Stimulated activated CD8-positive, alpha-beta memory T cell treated with anti-CD3 and anti-CD28 coated beads, Interleukin-12 subunit alpha, Interleukin-12 subunit beta, amount 100 ng/mL, for 24 hours (primary cell): ENCODE measurements at regions not wholly inside any gene's neighbourhood (a gene's known extent, or its start where the extent isn't known, plus 50 kb on each side); places are given as distances from the start of the nearest gene placed in this dataset.
"Not testable (repeated sequence)": the region's sequence is repeated elsewhere in the genome, so short reads cannot be mapped to it uniquely, and the experiment has no call there.

ENCODE experiments used
- DNase-seq: peaks from one replicate; pipeline ENCODE4 v3.0.0-alpha.2; 2020; ENCODE audit errors: extremely low read depth

- no peak for DNase-seq
Observed at GRCh38 chr21:27779606-27780005, 812.7 kb upstream of the ADAMTS5 start.

DNA sequence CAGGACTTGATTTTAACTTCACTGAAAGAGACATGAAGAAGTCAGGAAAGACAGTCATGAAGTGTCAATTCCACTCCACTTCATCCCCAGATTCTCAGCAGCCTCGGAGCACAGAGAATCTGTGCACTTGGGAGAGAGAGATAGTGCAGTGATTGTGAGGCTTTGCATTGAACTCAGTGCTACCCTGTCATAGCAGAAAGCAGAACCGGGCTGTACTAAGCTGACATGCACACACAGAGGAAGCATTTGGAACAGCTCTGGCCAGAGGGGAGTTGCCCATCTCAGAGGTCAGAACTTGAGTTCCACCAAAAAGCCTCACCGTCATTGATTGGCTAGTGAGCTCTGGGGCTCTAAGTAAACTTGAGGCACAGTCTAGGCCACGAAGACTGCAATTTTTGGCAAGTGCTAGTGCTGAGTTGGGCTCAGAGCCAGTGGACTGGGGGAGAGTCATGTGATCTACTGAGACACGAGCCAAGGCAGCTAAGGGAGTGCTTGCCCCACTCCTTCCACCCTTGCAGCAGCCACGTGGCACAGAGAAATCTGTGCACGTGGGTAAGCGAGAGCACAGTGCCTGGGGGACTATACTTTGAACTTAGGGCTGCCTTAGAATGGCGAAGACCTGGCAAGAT is 810.2 kb upstream of the ADAMTS5 start:
- DNase-seq, result no peak

DNA sequence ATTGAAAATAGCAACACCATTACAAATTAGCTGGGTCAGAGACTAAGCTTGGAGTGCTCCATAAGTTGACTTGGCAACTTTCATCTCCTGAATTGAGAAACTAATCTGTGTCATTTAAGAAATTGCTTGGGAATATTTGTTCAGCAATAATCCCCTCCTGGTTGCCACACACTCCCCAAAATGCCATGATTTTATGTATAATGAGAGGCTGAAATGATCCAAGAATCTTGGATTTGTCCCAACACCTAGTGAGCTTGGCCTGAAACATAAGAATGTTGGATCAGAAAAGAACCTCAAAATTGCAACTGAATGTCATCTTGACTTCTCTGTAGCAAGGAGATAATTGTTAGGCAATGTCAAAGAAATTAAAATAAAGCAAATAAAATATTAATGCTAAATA is 805.9 kb upstream of the ADAMTS5 start:
- no peak for DNase-seq

DNA sequence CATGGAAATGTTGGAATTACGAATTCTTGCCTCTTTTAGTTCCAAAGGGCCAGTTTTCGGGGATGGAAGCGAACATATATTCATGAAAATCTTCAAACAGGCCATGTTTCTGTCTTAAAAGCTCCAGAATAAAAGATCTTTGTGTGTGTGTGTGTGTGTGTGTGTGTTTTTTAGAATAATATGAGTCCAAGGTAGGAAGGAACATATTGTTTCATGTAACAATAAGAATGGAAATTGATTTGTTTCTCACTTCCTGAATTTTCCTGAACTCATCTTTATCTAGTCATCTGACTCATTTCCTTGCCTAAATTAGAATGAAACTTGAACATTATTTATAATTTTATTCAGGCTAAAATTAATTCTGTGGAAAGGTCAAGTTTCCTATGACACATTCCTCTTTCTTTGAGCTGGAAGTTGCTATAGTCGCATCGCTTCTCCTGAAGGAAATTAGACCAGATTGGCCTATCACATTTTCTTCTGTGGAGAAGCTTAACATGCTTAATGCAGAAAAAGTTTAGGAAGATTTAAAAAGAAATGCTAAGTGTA is 805.1 kb upstream of the ADAMTS5 start:
- no peak for DNase-seq

DNA sequence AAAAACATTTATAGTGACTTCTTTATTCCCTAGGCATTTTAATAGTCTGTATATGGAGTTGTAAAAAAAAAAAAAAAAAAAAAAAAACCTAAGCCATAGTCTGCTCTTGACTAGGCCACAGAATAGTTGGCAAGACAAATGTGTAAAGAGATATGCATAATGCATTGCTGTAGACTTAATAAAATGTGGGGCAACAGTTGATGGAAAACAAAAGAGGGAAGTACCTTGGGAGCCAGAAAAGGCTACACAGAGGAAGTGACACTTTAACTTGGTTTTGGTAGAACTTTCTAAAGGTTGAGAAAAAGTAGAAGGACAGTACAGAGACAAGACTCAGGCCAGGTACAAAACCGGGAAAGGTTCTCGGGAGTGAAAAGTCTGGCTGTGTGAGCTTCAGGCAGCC is 802.9 kb upstream of the ADAMTS5 start:
- no peak for DNase-seq

DNA sequence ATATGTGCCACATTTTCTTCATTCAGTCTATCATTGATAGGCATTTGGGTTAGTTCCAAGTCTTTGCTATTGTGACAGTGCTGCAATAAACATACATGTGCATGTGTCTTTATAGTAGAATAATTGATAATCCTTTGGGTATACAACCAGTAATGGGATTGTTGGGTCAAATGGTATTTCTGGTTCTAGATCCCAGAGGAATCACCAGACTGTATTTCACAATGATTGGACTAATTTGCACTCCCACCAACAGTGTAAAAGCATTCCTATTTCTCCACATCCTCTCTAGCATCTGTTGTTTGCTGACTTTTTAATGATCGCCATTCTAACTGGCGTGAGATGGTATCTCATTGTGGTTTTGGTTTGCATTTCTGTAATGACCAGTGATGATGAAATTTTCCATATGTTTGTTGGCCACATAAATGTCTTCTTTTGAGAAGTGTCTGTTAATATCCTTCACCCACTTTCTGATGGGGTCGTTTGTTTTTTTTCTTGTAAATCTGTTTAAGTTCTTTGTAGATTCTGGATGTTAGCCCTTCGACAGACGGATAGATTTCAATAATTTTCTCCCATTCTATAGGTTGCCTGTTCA is 801.3 kb upstream of the ADAMTS5 start:
- not testable (repeated sequence) for DNase-seq

- no peak for DNase-seq
Observed at GRCh38 chr21:27764056-27764455, 797.2 kb upstream of the ADAMTS5 start.

DNA sequence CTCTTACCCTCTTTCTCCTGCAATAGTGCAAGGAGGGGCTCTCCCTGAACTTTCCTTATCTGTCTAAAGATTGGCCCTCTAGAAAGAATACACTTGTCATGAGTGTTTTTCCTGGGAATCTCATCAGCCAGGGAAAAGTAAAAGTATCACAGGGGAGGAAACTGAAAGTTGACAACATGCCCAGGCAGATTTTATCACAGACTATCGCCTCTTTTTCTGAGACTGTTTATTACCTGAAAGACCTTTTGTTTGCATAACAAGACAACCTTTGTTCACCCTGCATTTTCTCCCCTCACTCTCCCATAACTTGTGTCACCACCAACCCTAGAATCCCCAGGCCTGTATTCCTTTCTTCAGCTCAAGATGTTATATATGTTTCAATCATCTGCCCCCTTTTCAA is 794.7 kb upstream of the ADAMTS5 start:
- DNase-seq, result no peak

GRCh38 chr21:27759820-27760219 is 792.9 kb upstream of the ADAMTS5 start:
- no peak for DNase-seq

DNA sequence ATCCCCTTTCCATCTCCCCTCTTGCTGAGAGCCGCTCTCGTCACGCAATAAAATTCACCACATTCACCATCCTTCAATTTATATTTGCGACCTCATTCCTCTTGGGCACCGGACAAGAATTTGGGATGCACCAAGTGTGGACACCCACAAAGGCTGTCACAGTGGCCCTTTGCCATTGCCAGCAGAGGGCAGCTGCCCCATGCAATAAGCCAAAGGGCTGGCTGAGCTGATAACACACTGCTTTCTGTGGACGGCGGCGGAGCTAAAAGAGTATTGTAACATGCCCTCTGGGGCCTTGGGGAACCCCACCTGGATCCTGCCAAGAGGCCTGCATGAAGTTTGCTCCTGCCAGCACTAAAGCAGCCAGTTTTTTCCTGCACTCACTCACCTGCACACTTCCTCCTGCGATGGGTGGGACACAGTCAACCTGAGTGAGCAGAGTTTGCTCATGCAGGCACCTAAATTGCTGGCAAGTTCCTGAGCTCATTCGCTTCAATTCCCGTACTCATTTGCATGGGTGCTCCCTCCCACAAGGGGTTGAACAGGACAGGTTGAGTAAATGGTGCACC is 792.3 kb upstream of the ADAMTS5 start:
- no peak for DNase-seq

GRCh38 chr21:27756191-27756590 is 789.3 kb upstream of the ADAMTS5 start:
- no peak for DNase-seq

- no peak for DNase-seq
Observed at GRCh38 chr21:27743971-27744564, 777.2 kb upstream of the ADAMTS5 start.

DNA sequence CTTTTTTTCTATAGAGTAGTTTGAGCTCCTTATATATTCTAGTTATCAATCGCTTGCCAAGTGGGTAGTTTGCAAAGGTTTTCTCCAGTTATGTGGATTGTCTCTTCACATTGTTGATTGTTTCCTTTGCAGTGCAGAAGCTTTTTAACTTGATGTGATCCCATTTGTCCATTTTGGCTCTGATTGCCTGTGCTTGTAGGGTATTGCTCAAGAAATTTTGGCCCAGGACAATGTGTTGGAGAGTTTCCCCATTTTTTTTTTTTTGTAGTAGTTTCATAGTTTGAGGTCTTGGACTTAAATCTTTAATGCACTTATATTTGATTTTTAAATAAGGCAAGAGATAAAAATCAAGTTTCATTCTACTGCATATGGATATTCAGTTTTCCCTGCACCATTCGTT is 774.8 kb upstream of the ADAMTS5 start:
- no peak for DNase-seq

DNA sequence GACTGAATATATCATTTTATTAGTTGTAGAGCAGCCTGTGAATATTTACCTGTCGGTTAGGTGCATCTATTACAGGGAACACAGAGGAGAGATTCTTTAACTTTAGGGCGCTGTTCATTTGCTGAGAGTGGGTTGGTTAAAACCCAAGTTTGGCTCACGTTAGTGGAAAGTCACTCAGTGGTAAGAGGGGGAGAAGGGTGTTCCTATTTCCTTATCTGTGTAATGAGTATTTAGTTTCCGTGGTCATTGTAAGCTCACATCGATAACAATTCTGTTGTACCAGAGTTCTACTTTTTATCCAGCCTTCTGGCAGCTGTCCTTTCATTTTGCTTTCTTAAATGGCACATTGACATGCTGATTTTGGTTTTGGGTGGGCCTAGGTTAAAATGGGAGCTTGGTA is 773.2 kb upstream of the ADAMTS5 start:
- no peak for DNase-seq

DNA sequence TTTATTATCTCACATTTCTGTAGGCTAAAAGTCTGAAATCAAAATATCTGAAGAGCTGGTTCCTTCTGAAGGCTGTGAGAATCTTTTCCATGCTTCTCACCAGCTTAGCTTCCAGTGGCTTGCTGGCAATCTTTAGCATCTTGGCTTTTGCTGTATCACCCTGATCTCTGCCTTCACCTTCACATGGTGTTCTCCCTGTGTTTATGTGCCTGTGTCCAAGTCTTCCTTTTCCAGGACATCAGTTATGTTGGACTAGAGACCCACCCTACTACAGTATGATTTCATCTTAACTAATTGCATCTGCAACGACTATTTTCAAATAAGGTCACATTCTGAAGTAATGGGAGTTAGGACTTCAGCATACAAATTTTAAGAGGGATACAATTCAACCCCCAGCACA is 772.3 kb upstream of the ADAMTS5 start:
- DNase-seq, result no peak

- DNase-seq, result no peak
Observed at GRCh38 chr21:27735699-27736098, 768.8 kb upstream of the ADAMTS5 start.

DNA sequence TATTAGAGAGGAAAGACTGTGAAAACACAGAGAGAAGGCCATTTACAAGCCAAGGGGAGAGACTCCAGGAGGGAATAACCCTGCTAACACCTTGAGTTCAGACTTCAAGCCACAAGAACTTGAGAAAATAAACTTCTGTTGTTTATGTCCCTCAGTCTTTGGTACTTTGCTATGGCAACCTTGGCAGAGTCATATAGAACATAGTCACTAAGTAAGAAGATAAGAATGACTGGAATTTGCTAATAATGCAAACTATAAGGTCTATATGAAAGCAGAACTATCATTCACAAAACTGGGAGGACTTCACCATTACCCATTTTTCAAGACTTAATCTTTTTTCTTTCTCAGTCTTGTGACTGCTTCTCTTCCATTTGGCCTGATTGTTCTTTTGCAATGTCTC is 767.3 kb upstream of the ADAMTS5 start:
- no peak for DNase-seq

DNA sequence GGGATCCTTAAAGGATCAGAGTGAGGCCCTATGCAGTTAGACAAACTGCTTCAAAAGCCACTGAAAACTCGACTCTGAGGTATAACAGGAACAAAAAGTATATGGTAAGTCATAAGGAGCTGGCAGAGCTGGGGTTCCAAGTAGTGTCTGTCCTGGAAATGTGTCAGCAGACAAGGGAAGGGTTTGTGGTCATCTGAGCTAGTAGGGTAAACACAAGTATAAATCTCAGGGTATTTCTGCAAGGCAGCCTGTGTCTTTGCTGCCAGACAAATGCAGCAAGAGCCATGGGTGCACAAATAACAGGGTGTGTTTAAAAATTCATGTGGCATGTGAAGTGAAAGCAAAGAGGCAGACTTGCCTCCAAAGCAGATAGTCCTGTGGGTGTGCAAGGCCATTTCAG is 759.0 kb upstream of the ADAMTS5 start:
- DNase-seq, result no peak

DNA sequence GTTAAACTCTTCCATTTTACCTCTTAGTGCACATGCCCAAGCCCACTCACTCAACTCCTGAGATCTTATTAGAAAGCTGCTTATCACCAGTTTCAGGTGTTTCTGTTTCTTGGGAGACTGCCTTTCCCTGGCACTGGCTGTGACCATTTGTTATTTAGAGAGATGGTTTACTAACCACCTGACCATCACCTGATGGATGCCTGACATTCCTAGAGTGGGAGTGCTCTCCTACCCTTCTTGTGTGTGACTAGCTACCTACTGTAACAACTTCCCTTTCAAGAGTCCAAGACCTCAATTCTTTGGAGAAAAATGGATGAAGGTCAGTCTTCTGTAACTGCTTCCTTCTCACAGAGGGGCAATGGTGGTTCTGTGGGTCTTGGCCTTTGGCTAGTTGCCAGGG is 755.2 kb upstream of the ADAMTS5 start:
- no peak for DNase-seq

DNA sequence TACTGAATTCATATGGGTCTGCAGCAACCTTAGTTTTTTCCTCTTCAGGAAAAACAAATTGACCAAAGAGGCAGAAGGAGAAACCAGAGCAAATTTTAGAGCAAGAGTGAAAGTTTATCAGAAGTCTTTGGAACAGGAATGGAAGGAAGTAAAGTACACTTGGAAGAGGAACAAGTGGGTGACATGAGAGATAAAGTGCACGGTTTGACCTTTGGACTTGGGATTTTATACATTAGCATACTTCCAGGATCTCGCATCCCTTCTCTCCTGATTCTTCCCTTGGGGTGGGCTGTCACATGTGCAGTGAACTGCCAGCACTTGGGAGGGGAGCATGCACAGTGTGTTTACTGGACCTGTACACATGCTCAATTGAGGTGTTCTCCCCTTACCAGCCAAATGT is 754.8 kb upstream of the ADAMTS5 start:
- no peak for DNase-seq

GRCh38 chr21:27719226-27719625 is 752.3 kb upstream of the ADAMTS5 start:
- no peak for DNase-seq

GRCh38 chr21:27715131-27715530 is 748.2 kb upstream of the ADAMTS5 start:
- DNase-seq, result no peak
